CD4-positive, alpha-beta T cell (primary cell): ENCODE measurements at regions not wholly inside any gene's neighbourhood (a gene's known extent, or its start where the extent isn't known, plus 50 kb on each side); places are given as distances from the start of the nearest gene placed in this dataset.

Source experiments
- ATAC-seq: fragments of 200-7000 bp; cut with Tn5 transposase; one replicate; pipeline ENCODE4 v1.10.0; 2022; ENCODE audit warnings: mild to moderate bottlenecking; ENCODE audit not compliant: poor library complexity
- CTCF ChIA-PET: fragments of 350-600 bp; sonication (Branson Sonifier 250); formaldehyde crosslinking; loops from one replicate; lab custom pipeline; 2021; ENCODE audit warnings: antibody characterized with exemption, inconsistent platforms; lab: Charles Lee
- POLR2A ChIA-PET: fragments of 350-600 bp; sonication (Branson Sonifier 250); formaldehyde crosslinking; loops from one replicate; lab custom pipeline; 2021; ENCODE audit warnings: antibody characterized with exemption, inconsistent platforms; lab: Charles Lee
- DNase-seq, 14 experiments: peaks; one replicate each; pipeline ENCODE4 v3.0.0-alpha.2; 2013 to 2020; ENCODE audit warnings: mixed read lengths in 2 of 14
- H3K27ac ChIP-seq, 2 donors: one replicate each; pipeline versions ENCODE4 v1.5.1 to v1.7.0; 2013; ENCODE audit warnings: low read length in 2 of 2, low read depth in 1 of 2, mild to moderate bottlenecking in 1 of 2
- H3K27me3 ChIP-seq, 2 experiments: 1 replicate in 1 of 2; 2 replicates in 1 of 2; pipeline versions ENCODE4 v1.6.1 to v1.7.0; 2013; ENCODE audit warnings: low read length in 2 of 2, control low read depth in 1 of 2, mild to moderate bottlenecking in 1 of 2, moderate library complexity in 1 of 2; ENCODE audit not compliant: insufficient read depth in 2 of 2, control insufficient read depth in 1 of 2
- H3K36me3 ChIP-seq: one replicate; pipeline ENCODE4 v1.6.1; 2013; ENCODE audit warnings: low read length, control low read depth; ENCODE audit not compliant: insufficient read depth
- H3K4me1 ChIP-seq: one replicate; pipeline ENCODE4 v1.6.1; 2013; ENCODE audit warnings: low read length, control low read depth; ENCODE audit not compliant: insufficient read depth
- H3K4me3 ChIP-seq: one replicate; pipeline ENCODE4 v1.5.1; 2013; ENCODE audit warnings: mild to moderate bottlenecking, low read length, moderate library complexity
- H3K9me3 ChIP-seq, 2 experiments: 1 replicate in 1 of 2; 2 replicates in 1 of 2; pipeline versions ENCODE4 v1.6.1 to v1.7.0; 2013; ENCODE audit warnings: low read length in 2 of 2, mild to moderate bottlenecking in 2 of 2, control low read depth in 1 of 2, moderate library complexity in 1 of 2; ENCODE audit not compliant: control insufficient read depth in 1 of 2, insufficient read depth in 1 of 2
- H3K27ac Mint-ChIP-seq: one replicate; pipeline ENCODE4 v1.8.0; 2020; ENCODE audit warnings: mixed read lengths
- H3K27me3 Mint-ChIP-seq: one replicate; pipeline ENCODE4 v1.8.0; 2021; ENCODE audit warnings: mixed read lengths
- H3K36me3 Mint-ChIP-seq: one replicate; pipeline ENCODE4 v1.8.0; 2021; ENCODE audit warnings: low read depth, mixed read lengths
- H3K4me1 Mint-ChIP-seq: one replicate; pipeline ENCODE4 v1.8.0; 2021; ENCODE audit warnings: low read depth, mixed read lengths
- H3K4me3 Mint-ChIP-seq: one replicate; pipeline ENCODE4 v1.8.0; 2020; ENCODE audit warnings: mild to moderate bottlenecking, mixed read lengths
- H3K9me3 Mint-ChIP-seq: one replicate; pipeline ENCODE4 v1.8.0; 2020; ENCODE audit warnings: mixed read lengths
- intact Hi-C, 2 experiments: fragments of 100-400 bp; cut with DNase I in 1 of 2; cut with micrococcal nuclease in 1 of 2; formaldehyde crosslinking; loops; one replicate each; pipeline versions ENCODE4 v1.15.1 to v1.9.0; 2023 to 2025; cut with DNase I, micrococcal nuclease
- TF ChIP-seq, protein P1 (sequence below): fragments of 200-600 bp; IDR thresholded peaks from one replicate; pipeline ENCODE4 v1.8.0; 2022; ENCODE audit warnings: antibody characterized with exemption, mild to moderate bottlenecking

GRCh38 chr18:32848826-32849225 is 76.0 kb upstream of the KLHL14 start:
- Mint-ChIP-seq H3K27me3 (no peaks in the 10 kb centered on the region), H3K9me3 (peaks cover 9% of the 10 kb centered on the region), H3K36me3 (no peaks in the 10 kb centered on the region), H3K4me3 (no peak overlapping the region), H3K4me1 (no peaks in the 10 kb centered on the region), H3K27ac (no peak overlapping the region)
- H3K27ac ChIP-seq = no peak overlapping the region
- H3K9me3 ChIP-seq = no peaks in the 10 kb centered on the region
- DNase-seq (no peak), ATAC-seq (no peak)
- TF ChIP-seq, protein P1, sequence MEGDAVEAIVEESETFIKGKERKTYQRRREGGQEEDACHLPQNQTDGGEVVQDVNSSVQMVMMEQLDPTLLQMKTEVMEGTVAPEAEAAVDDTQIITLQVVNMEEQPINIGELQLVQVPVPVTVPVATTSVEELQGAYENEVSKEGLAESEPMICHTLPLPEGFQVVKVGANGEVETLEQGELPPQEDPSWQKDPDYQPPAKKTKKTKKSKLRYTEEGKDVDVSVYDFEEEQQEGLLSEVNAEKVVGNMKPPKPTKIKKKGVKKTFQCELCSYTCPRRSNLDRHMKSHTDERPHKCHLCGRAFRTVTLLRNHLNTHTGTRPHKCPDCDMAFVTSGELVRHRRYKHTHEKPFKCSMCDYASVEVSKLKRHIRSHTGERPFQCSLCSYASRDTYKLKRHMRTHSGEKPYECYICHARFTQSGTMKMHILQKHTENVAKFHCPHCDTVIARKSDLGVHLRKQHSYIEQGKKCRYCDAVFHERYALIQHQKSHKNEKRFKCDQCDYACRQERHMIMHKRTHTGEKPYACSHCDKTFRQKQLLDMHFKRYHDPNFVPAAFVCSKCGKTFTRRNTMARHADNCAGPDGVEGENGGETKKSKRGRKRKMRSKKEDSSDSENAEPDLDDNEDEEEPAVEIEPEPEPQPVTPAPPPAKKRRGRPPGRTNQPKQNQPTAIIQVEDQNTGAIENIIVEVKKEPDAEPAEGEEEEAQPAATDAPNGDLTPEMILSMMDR = no peak
- no peaks in the 10 kb centered on the region for H3K4me1 ChIP-seq
- ChIA-PET CTCF (no interaction called here), POLR2A (no interaction called here)
- intact Hi-C loops = no loop called here
- H3K36me3 ChIP-seq = no peaks in the 10 kb centered on the region
- no peaks in the 10 kb centered on the region for H3K27me3 ChIP-seq
- no peak overlapping the region for H3K4me3 ChIP-seq

DNA sequence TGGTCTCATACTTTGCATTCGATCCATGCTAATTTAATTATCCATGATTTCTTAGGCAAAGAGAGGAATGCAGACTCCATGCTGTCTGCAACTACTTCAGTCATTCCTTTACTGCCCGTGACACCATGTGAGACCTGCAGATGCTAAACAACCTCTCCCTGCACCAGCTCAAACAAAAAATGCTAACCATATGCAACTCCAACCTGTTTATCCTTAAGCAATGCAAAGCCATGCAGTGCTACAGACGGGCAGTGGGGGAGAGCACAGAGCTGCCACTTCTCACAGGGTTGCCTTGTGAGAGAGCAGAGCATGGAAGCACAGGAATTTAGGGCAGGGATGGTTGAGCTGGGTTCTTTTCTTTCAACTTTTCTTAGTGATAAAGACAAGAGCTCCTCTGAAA is 74.9 kb upstream of the KLHL14 start:
- no peak for DNase-seq
- intact Hi-C loops = no loop called here
- Mint-ChIP-seq H3K36me3 (no peaks in the 10 kb centered on the region), H3K27me3 (no peaks in the 10 kb centered on the region), H3K4me1 (no peaks in the 10 kb centered on the region), H3K4me3 (no peak overlapping the region), H3K9me3 (peaks cover 9% of the 10 kb centered on the region), H3K27ac (no peak overlapping the region)
- ChIA-PET CTCF (no interaction called here), POLR2A (no interaction called here)
- peaks cover 0 to under 1% of the 10 kb centered on the region in 2 experiments for H3K9me3 ChIP-seq
- TF ChIP-seq, protein P1 = no peak
- no peaks in the 10 kb centered on the region for H3K36me3 ChIP-seq
- H3K27ac ChIP-seq = no peak overlapping the region
- H3K27me3 ChIP-seq = no peaks in the 10 kb centered on the region
- no peak for ATAC-seq
- no peak overlapping the region for H3K4me3 ChIP-seq
- no peaks in the 10 kb centered on the region for H3K4me1 ChIP-seq

- TF ChIP-seq, protein P1 = no peak
- no peaks in the 10 kb centered on the region for H3K4me1 ChIP-seq
- intact Hi-C loops = no loop called here
- Mint-ChIP-seq H3K27ac (no peak overlapping the region), H3K4me3 (no peak overlapping the region), H3K36me3 (no peaks in the 10 kb centered on the region), H3K27me3 (no peaks in the 10 kb centered on the region), H3K9me3 (peaks cover 9% of the 10 kb centered on the region), H3K4me1 (no peaks in the 10 kb centered on the region)
- ATAC-seq (no peak), DNase-seq (no peak)
- CTCF ChIA-PET = no interaction called here
- no peaks in the 10 kb centered on the region for H3K36me3 ChIP-seq
- H3K27me3 ChIP-seq = no peaks in the 10 kb centered on the region
- H3K4me3 ChIP-seq = no peak overlapping the region
- peaks cover 0 to 3% of the 10 kb centered on the region in 2 experiments for H3K9me3 ChIP-seq
- H3K27ac ChIP-seq = no peak overlapping the region
- POLR2A ChIA-PET = no interaction called here
Observed at GRCh38 chr18:32846896-32847295, 74.1 kb upstream of the KLHL14 start.
